A172 (cell line): ENCODE measurements at regions not wholly inside any gene's neighbourhood (a gene's known extent, or its start where the extent isn't known, plus 50 kb on each side); places are given as distances from the start of the nearest gene placed in this dataset.

Source experiments
- DNase-seq: peaks from one replicate; pipeline ENCODE4 v3.0.0-alpha.2; 2015; ENCODE audit warnings: low spot score

GRCh38 chr14:38316922-38317321 lies 61.0 kb upstream of the CLEC14A start:
- DNase-seq: no peak

- DNase-seq: no peak
These were observed 55.8 kb upstream of the CLEC14A start for GRCh38 chr14:38311655-38312054.

GRCh38 chr14:38310420-38310995 lies 54.6 kb upstream of the CLEC14A start:
- DNase-seq: no peak

- no peak for DNase-seq
These were observed 53.8 kb upstream of the CLEC14A start for GRCh38 chr14:38309522-38310277.
